ENCODE measurements at regions not wholly inside any gene's neighbourhood (a gene's known extent, or its start where the extent isn't known, plus 50 kb on each side); places are given as distances from the start of the nearest gene placed in this dataset.

DNA sequence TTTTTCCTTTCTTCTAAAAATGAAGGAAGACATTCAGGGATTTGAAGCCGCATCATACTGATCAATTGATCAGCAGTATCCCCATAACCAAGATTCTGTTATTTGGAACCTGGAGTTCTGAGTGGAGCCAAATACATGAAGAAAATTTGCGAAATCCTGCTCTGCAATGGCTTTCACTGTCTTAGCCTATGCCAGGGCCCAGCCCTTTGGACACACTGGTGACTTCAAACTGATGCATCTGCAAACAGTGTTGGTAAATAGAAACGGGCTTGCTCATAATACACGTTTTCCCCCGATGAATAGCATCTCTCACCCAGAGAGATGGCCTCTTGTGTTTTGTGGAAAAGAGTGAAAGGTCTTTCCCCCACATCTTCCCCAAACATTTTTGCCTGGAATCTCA lies 87.6 kb upstream of the TOX3 start:
- no peak for TF ChIP-seq RAD21 (IDR thresholded peaks at IDR 0.05 in 1 of 2, conservative IDR thresholded peaks at IDR 0.05 in 1 of 2; ENCODE audit: low read depth in 2 of 2, low read length in 2 of 2)
- TF ChIP-seq SP1 (IDR thresholded peaks at IDR 0.05; ENCODE audit: low read depth, low read length), result no peak
- TF ChIP-seq MAFK (IDR thresholded peaks at IDR 0.05; ENCODE audit: low read depth, low read length), result no peak
- TF ChIP-seq YY1 (IDR thresholded peaks at IDR 0.05; ENCODE audit: low read depth, low read length), result no peak
- TF ChIP-seq TBP (IDR thresholded peaks at IDR 0.05; ENCODE audit: low read depth, low read length), result no peak
- TF ChIP-seq, protein P1, sequence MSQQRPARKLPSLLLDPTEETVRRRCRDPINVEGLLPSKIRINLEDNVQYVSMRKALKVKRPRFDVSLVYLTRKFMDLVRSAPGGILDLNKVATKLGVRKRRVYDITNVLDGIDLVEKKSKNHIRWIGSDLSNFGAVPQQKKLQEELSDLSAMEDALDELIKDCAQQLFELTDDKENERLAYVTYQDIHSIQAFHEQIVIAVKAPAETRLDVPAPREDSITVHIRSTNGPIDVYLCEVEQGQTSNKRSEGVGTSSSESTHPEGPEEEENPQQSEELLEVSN (IDR thresholded peaks at IDR 0.05), result no peak
- TF ChIP-seq GABPA (IDR thresholded peaks at IDR 0.05; ENCODE audit: borderline replicate concordance, insufficient read depth, low read length), result no peak
- Histone ChIP-seq H3K23me2 (ENCODE audit: low read depth, low read length) (no peaks in the 10 kb centered on the region), H3K4me1 (replicated peaks in 1 of 4; ENCODE audit: control insufficient read depth in 3 of 4, insufficient read depth in 4 of 4, low read length in 3 of 4) (no peaks in the 10 kb centered on the region), H3K36me3 (ENCODE audit: control insufficient read depth in 2 of 4, insufficient read depth in 4 of 4, low read length in 3 of 4) (no peaks in the 10 kb centered on the region), H3K27ac (ENCODE audit: low read depth, low read length) (no peak overlapping the region), H2BK12ac (ENCODE audit: low read depth, low read length) (no peak overlapping the region), H3K4me3 (ENCODE audit: extremely low read depth in 1 of 4, insufficient read depth in 2 of 4, low read depth in 3 of 4, low read length in 4 of 4) (no peak overlapping the region), H2BK120ac (replicated peaks; ENCODE audit: low read depth, low read length) (no peak overlapping the region), H2BK5ac (ENCODE audit: low read depth, low read length) (no peak overlapping the region), H2BK20ac (ENCODE audit: low read length) (no peak overlapping the region), H3K9me3 (ENCODE audit: insufficient read depth in 2 of 2, low read depth in 1 of 2, low read length in 1 of 2) (peaks cover 0 to 4% of the 10 kb centered on the region in 2 experiments; a peak in 1 of 4 replicates), H4K91ac (replicated peaks; ENCODE audit: insufficient read length, low read length) (no peak overlapping the region), H2AK5ac (ENCODE audit: low read depth, low read length) (no peak overlapping the region), H3K4me2 (ENCODE audit: insufficient read depth in 1 of 2, low read depth in 2 of 2, low read length in 2 of 2) (no peak overlapping the region), H3K4ac (replicated peaks; ENCODE audit: insufficient read length, low read depth, low read length) (no peak overlapping the region), H3K56ac (replicated peaks; ENCODE audit: insufficient read length, low read depth, low read length) (no peak overlapping the region), H2AFZ (ENCODE audit: low read length) (no peak overlapping the region), H3K9ac (replicated peaks in 1 of 4; ENCODE audit: extremely low read depth in 1 of 4, low read depth in 3 of 4, low read length in 3 of 4) (no peak overlapping the region), H4K20me1 (replicated peaks in 1 of 2; ENCODE audit: control insufficient read depth in 1 of 2, insufficient read depth in 2 of 2, low read length in 2 of 2) (no peaks in the 10 kb centered on the region), H3K27me3 (replicated peaks in 1 of 4; ENCODE audit: control insufficient read depth in 3 of 4, extremely low read depth in 1 of 4, insufficient read depth in 3 of 4, low read length in 3 of 4) (no peaks in the 10 kb centered on the region), H3K79me2 (ENCODE audit: control insufficient read depth in 1 of 2, insufficient read depth in 2 of 2, low read length in 2 of 2) (no peaks in the 10 kb centered on the region), H4K5ac (ENCODE audit: insufficient read length, low read depth, low read length) (no peak overlapping the region), H3K18ac (ENCODE audit: extremely low read depth, low read length) (no peak overlapping the region), H3K14ac (ENCODE audit: insufficient read length) (no peak overlapping the region), H3K79me1 (ENCODE audit: low read depth, low read length) (no peaks in the 10 kb centered on the region), H2BK15ac (ENCODE audit: low read length) (no peak overlapping the region), H3K23ac (ENCODE audit: insufficient read length) (no peak overlapping the region), H4K8ac (ENCODE audit: extremely low read depth, insufficient read depth, low read length) (no peak overlapping the region)
- 90% methylated on average over 5 of the region's 5 CpGs; no CpG with 5 or more reads in 1 of the 2 experiments for WGBS, 2 experiments (ENCODE audit: extremely low coverage in 1 of 2, insufficient coverage in 1 of 2, insufficient read length in 1 of 2, insufficient replicate concordance in 2 of 2, low coverage in 1 of 2, low lambda C conversion rate in 2 of 2, missing lambda C conversion rate in 1 of 2)
- no peak for FAIRE-seq
- POLR2A ChIA-PET (ENCODE audit: partially characterized antibody), result no interaction called here
- DNase-seq (ENCODE audit: low read depth in 1 of 2, low spot score in 2 of 2), result no peak
- CTCF ChIA-PET (ENCODE audit: partially characterized antibody), result interaction anchor here (1.4 kb wide), 1 partner anchor 73 kb away, joined by 3 read pairs; no protein-coding TSS in a partner anchor
